ENCODE measurements at regions not wholly inside any gene's neighbourhood (a gene's known extent, or its start where the extent isn't known, plus 50 kb on each side); places are given as distances from the start of the nearest gene placed in this dataset.

DNA sequence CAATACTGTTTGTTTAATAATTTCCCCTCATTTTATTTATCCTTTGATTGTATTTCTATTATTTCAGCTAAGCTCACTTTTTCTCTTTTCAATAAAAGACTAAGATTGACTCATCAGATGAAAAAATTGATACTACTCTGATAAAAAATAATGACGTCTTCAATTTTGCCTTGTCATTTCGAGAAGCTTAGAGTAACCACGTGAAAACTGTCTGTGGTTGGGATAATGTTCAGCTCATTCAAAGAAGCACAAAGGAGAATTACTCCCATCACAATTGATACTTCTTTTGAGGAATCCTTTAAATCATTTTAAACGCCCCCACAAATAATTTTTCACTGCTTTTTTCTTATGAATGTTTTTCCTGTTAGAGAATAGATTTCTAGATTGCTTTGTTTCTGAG, 318.7 kb upstream of the SLITRK1 start:
- Histone ChIP-seq H4K20me1 (ENCODE audit: insufficient read depth, poor library complexity, severe bottlenecking) (no peaks in the 10 kb centered on the region), H3K4me3 (no peak overlapping the region), H3K79me2 (no peaks in the 10 kb centered on the region), H3K36me3 (replicated peaks; ENCODE audit: insufficient read depth, low read depth) (no peaks in the 10 kb centered on the region), H3K4me2 (no peak overlapping the region), H3K27me3 (no peaks in the 10 kb centered on the region), H2AFZ (no peak overlapping the region), H3K9me2 (replicated peaks; ENCODE audit: insufficient read depth) (no peaks in the 10 kb centered on the region), H3K4me1 (ENCODE audit: insufficient read depth) (no peaks in the 10 kb centered on the region), H3K27ac (no peak overlapping the region), H3K9me3 (ENCODE audit: low read depth) (no peaks in the 10 kb centered on the region)
- TF ChIP-seq EZH2phosphoT487 (IDR thresholded peaks at IDR 0.05; ENCODE audit: low read depth, severe bottlenecking, unreplicated experiment) (no peak), CTCF (IDR thresholded peaks at IDR 0.05; ENCODE audit: poor library complexity) (no peak), EZH2 (IDR thresholded peaks at IDR 0.05; ENCODE audit: borderline replicate concordance) (no peak)
- 69% methylated on average over 4 of the region's 4 CpGs for WGBS (ENCODE audit: low lambda C conversion rate, missing lambda C conversion rate)
- no peak for DNase-seq (ENCODE audit: low spot score)

DNA sequence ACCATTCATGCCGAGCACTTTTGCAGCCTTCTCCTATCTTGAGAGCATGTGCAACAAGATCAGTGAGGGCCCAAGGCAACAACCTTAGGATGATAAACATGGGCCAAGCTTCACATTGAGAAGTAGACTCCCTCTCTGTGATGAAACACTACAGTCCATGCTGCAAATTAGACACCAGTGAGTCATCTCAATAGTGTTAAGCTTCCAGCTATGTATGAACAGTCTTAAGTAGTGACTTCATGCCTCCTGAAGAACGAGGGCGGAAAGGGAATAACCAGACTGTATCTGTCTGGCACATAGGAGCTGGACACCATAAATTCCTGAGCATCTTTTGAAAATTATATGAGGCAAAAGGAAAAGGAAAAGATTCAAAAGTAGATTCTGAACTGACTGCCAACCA, 309.9 kb upstream of the SLITRK1 start:
- Histone ChIP-seq H3K9me3 (ENCODE audit: low read depth) (no peaks in the 10 kb centered on the region), H3K4me2 (no peak overlapping the region), H3K9me2 (replicated peaks; ENCODE audit: insufficient read depth) (no peaks in the 10 kb centered on the region), H4K20me1 (ENCODE audit: insufficient read depth, poor library complexity, severe bottlenecking) (no peaks in the 10 kb centered on the region), H3K27me3 (no peaks in the 10 kb centered on the region), H3K79me2 (no peaks in the 10 kb centered on the region), H3K4me1 (ENCODE audit: insufficient read depth) (no peaks in the 10 kb centered on the region), H3K36me3 (replicated peaks; ENCODE audit: insufficient read depth, low read depth) (no peaks in the 10 kb centered on the region), H3K4me3 (no peak overlapping the region), H2AFZ (no peak overlapping the region), H3K27ac (no peak overlapping the region)
- 76% methylated on average over 3 of the region's 3 CpGs for WGBS (ENCODE audit: low lambda C conversion rate, missing lambda C conversion rate)
- TF ChIP-seq EZH2 (IDR thresholded peaks at IDR 0.05; ENCODE audit: borderline replicate concordance), result no peak
- peak; percentile 21 for DNase-seq (ENCODE audit: low spot score)

- 92% methylated on average over 4 of the region's 4 CpGs for WGBS (ENCODE audit: low lambda C conversion rate, missing lambda C conversion rate)
- no peak for TF ChIP-seq EZH2 (IDR thresholded peaks at IDR 0.05; ENCODE audit: borderline replicate concordance)
- TF ChIP-seq EZH2phosphoT487 (IDR thresholded peaks at IDR 0.05; ENCODE audit: low read depth, severe bottlenecking, unreplicated experiment), result no peak
- TF ChIP-seq CTCF (IDR thresholded peaks at IDR 0.05; ENCODE audit: poor library complexity), result no peak
- no peaks in the 10 kb centered on the region for H3K79me2 ChIP-seq
- DNase-seq (ENCODE audit: low spot score), result no peak
- H3K4me2 ChIP-seq, result no peak overlapping the region
- H4K20me1 ChIP-seq (ENCODE audit: insufficient read depth, poor library complexity, severe bottlenecking), result no peaks in the 10 kb centered on the region
- H3K9me3 ChIP-seq (ENCODE audit: low read depth), result no peaks in the 10 kb centered on the region
- no peaks in the 10 kb centered on the region for H3K9me2 ChIP-seq (replicated peaks; ENCODE audit: insufficient read depth)
- H3K36me3 ChIP-seq (replicated peaks; ENCODE audit: insufficient read depth, low read depth), result no peaks in the 10 kb centered on the region
- no peaks in the 10 kb centered on the region for H3K4me1 ChIP-seq (ENCODE audit: insufficient read depth)
- H3K4me3 ChIP-seq, result no peak overlapping the region
- H3K27ac ChIP-seq, result no peak overlapping the region
- no peak overlapping the region for H2AFZ ChIP-seq
- H3K27me3 ChIP-seq, result no peaks in the 10 kb centered on the region
Measured at GRCh38 chr13:84191139-84191538, 308.9 kb upstream of the SLITRK1 start.

GRCh38 chr13:84187626-84188025, 305.4 kb upstream of the SLITRK1 start:
- WGBS (ENCODE audit: low lambda C conversion rate, missing lambda C conversion rate), result 87% methylated on average over 1 of the region's 1 CpG
- Histone ChIP-seq H3K9me3 (ENCODE audit: low read depth) (no peaks in the 10 kb centered on the region), H2AFZ (no peak overlapping the region), H3K4me3 (no peak overlapping the region), H4K20me1 (ENCODE audit: insufficient read depth, poor library complexity, severe bottlenecking) (no peaks in the 10 kb centered on the region), H3K4me2 (no peak overlapping the region), H3K9me2 (replicated peaks; ENCODE audit: insufficient read depth) (no peaks in the 10 kb centered on the region), H3K27me3 (no peaks in the 10 kb centered on the region), H3K36me3 (replicated peaks; ENCODE audit: insufficient read depth, low read depth) (no peaks in the 10 kb centered on the region), H3K4me1 (ENCODE audit: insufficient read depth) (no peaks in the 10 kb centered on the region), H3K79me2 (no peaks in the 10 kb centered on the region), H3K27ac (no peak overlapping the region)
- DNase-seq (ENCODE audit: low spot score), result no peak
- TF ChIP-seq CTCF (IDR thresholded peaks at IDR 0.05; ENCODE audit: poor library complexity), result no peak
- no peak for TF ChIP-seq EZH2phosphoT487 (IDR thresholded peaks at IDR 0.05; ENCODE audit: low read depth, severe bottlenecking, unreplicated experiment)
- TF ChIP-seq EZH2 (IDR thresholded peaks at IDR 0.05; ENCODE audit: borderline replicate concordance), result no peak
